Activated CD4-positive, alpha-beta T cell treated with anti-CD3 and anti-CD28 coated beads for 36 hours (primary cell): ENCODE measurements at regions not wholly inside any gene's neighbourhood (a gene's known extent, or its start where the extent isn't known, plus 50 kb on each side); places are given as distances from the start of the nearest gene placed in this dataset.

Experiments used
- ATAC-seq: fragments of 200-7000 bp; cut with Tn5 transposase; one replicate; pipeline ENCODE4 v1.10.0; 2021; ENCODE audit warnings: mild to moderate bottlenecking, moderate library complexity
- CTCF ChIA-PET: fragments of 350-600 bp; sonication (Branson Sonifier 250); formaldehyde crosslinking; loops from one replicate; lab custom pipeline; 2021; ENCODE audit warnings: antibody characterized with exemption; lab: Charles Lee
- POLR2A ChIA-PET: fragments of 350-600 bp; sonication (Branson Sonifier 250); formaldehyde crosslinking; loops from one replicate; lab custom pipeline; 2021; ENCODE audit warnings: antibody characterized with exemption, inconsistent platforms; lab: Charles Lee
- DNase-seq: peaks from one replicate; pipeline ENCODE4 v3.0.0-alpha.2; 2020
- H3K27ac Mint-ChIP-seq: one replicate; pipeline ENCODE4 v1.8.0; 2021; ENCODE audit warnings: mixed read lengths
- H3K27me3 Mint-ChIP-seq: one replicate; pipeline ENCODE4 v1.8.0; 2021; ENCODE audit warnings: mixed read lengths
- H3K36me3 Mint-ChIP-seq: one replicate; pipeline ENCODE4 v1.8.0; 2021; ENCODE audit warnings: low read depth, mixed read lengths
- H3K4me1 Mint-ChIP-seq: one replicate; pipeline ENCODE4 v1.8.0; 2021; ENCODE audit warnings: mixed read lengths
- H3K4me3 Mint-ChIP-seq: one replicate; pipeline ENCODE4 v1.8.0; 2021; ENCODE audit warnings: mild to moderate bottlenecking, moderate library complexity, mixed read lengths
- H3K9me3 Mint-ChIP-seq: one replicate; pipeline ENCODE4 v1.8.0; 2021; ENCODE audit warnings: low read depth, mixed read lengths
- intact Hi-C, 2 experiments: fragments of 100-400 bp; cut with DNase I in 1 of 2; cut with micrococcal nuclease in 1 of 2; formaldehyde crosslinking; loops; one replicate each; pipeline versions ENCODE4 v1.14.2 to v1.15.1; 2022 to 2024; cut with DNase I, micrococcal nuclease

DNA sequence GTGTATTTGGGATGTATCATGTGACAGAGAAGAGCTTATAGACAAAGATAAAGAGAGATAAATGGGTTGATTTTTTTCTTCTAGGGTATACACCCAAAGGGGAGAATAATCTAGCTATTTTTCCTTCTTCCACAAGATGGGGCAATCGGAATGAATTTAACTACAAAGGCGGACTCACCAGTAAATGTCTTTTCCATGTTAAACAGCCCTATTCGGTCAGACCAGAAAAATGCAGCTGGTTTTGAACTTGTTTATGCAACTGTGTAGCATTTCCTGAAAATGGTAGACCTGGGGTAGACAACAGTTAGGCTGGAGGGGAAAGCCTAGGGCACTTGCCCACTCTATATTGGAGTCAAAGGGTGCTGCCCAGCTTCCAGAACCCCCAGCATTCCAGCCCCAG lies 477.1 kb downstream of the TOX3 start:
- Mint-ChIP-seq H3K4me1 (no peaks in the 10 kb centered on the region), H3K27me3 (no peaks in the 10 kb centered on the region), H3K9me3 (peaks cover 7% of the 10 kb centered on the region), H3K4me3 (no peak overlapping the region), H3K27ac (no peak overlapping the region), H3K36me3 (no peaks in the 10 kb centered on the region)
- ATAC-seq (no peak), DNase-seq (no peak)
- ChIA-PET CTCF (interaction anchor here (0.5 kb wide), 1 partner anchor 91 kb away, joined by 3 read pairs; no protein-coding TSS in a partner anchor), POLR2A (no interaction called here)
- intact Hi-C loops, result no loop called here

DNA sequence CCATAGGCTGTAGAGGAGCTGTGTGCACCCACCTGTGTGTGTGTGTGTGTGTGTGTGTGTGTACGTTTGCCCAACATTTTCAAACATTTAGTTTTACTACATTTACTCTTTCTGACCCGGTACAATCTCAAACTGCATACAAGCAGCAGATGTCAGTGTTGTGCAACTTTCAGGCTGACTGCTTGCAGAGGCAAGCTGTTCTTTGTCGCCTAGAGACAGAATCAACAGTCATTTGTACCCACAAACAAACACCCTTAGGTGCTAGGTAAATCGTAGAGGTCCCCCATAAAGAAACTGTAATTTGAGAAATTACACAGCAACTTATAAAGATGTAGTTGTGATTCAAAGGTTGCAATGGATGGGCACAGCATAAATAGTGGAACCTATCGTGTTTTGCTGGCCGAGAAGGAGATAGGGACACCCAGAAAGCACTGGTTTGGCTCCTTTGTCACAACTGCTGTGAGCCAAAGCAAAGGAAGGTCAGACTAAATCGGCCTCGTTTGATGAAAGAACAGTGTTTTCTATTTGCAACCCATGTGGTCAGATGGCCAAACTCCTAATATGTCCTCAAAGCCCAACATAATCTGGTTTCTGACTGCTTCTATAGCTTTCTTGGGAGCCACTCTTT lies 478.4 kb downstream of the TOX3 start:
- POLR2A ChIA-PET, result no interaction called here
- intact Hi-C loops, result no loop called here
- Mint-ChIP-seq H3K4me3 (no peak overlapping the region), H3K9me3 (peaks cover 7% of the 10 kb centered on the region), H3K27ac (no peak overlapping the region), H3K27me3 (no peaks in the 10 kb centered on the region), H3K4me1 (no peaks in the 10 kb centered on the region), H3K36me3 (no peaks in the 10 kb centered on the region)
- DNase-seq (no peak), ATAC-seq (no peak)
- CTCF ChIA-PET, result interaction anchor here (0.6 kb wide), 1 partner anchor 8 kb away, joined by 3 read pairs; no protein-coding TSS in a partner anchor

DNA sequence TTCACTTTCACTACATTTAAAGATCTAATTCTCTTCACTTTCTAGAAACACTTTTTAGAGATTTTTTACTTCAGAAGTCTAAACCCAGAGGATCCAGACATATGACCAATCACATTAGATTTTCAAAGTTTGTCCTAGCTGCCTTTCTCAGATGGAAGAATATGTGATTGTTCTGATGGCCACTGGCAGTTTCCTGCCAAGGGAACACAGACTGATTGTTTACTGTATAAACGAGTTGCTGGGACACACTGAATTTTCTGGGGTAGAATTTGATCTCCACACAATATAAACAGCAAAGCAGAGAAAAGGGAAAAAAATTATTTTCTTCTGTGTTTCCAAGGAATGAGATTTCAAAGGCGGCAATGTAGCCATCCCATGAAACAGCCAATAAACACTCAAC lies 480.0 kb downstream of the TOX3 start:
- H3K4me1 Mint-ChIP-seq, result no peaks in the 10 kb centered on the region
- H3K27ac Mint-ChIP-seq, result no peak overlapping the region
- no peak for ATAC-seq
- DNase-seq, result no peak
- no peaks in the 10 kb centered on the region for H3K27me3 Mint-ChIP-seq
- no peak overlapping the region for H3K4me3 Mint-ChIP-seq
- CTCF ChIA-PET, result no interaction called here
- POLR2A ChIA-PET, result no interaction called here
- H3K36me3 Mint-ChIP-seq, result no peaks in the 10 kb centered on the region
- H3K9me3 Mint-ChIP-seq, result peaks cover 3% of the 10 kb centered on the region
- intact Hi-C loops, result no loop called here

DNA sequence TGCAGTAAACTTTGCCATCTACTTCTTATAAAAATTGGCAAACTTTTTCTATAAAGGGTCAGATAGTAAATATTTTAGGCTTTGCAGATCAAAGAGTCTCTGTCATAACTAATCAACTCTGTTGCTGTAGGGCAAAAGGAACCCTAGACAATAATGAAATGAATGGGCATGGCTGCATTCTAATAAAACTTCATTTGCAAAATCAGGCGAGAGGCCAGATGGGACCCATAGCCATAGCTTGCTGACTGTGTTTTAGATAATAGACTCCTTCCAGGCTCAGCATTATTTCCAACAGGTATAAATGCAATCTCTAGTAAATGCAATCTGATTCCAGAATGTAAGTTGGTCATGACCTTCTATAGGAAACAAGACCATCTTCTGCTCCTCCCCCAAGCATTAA lies 490.7 kb downstream of the TOX3 start:
- Mint-ChIP-seq H3K27me3 (no peaks in the 10 kb centered on the region), H3K9me3 (peaks cover 2% of the 10 kb centered on the region), H3K4me1 (no peaks in the 10 kb centered on the region), H3K36me3 (no peaks in the 10 kb centered on the region), H3K27ac (no peak overlapping the region), H3K4me3 (no peak overlapping the region)
- DNase-seq, result no peak
- intact Hi-C loops, result no loop called here
- ChIA-PET POLR2A (no interaction called here), CTCF (interaction anchor here (0.6 kb wide), 1 partner anchor 17 kb away, joined by 3 read pairs; no protein-coding TSS in a partner anchor)
- ATAC-seq, result no peak

DNA sequence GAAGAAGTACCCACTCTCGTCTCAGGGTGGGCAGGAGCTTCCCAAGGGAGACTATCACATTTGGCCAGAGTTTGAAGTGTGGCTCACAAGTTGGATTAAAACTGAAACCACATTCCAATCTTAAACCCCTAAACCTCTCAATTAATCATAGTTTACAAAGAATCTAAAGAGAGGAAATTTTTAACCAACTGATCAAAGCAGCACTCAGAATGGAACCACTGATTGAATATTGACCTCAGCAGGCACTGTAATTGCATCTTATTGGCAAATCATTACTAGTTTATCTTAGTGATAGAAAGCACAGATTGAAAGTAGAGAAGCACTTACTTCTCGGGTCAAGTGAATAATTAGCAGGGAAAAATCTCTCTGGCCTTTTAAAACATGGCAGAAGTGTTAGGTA lies 491.6 kb downstream of the TOX3 start:
- POLR2A ChIA-PET, result no interaction called here

DNA sequence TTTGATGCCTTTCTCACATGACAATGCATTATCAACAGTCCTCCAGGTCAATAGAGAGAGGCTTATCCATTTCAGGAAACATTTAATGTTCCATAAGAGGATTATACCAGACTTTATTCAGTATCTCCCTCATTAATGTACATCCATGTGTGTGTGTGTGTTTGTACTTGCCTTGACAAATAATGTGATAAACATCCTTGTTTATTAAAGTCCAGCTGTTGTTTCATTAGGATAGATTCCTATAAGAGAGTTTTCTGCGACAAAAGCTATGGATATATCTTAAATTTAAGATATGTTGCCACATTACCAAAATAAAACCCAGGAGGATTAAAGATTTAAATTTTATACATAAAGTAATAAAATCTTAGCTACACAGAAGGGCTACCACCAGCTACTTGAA lies 492.6 kb downstream of the TOX3 start:
- intact Hi-C loops, result no loop called here
- POLR2A ChIA-PET, result no interaction called here
- CTCF ChIA-PET, result no interaction called here

More for the DNA sequence above, 491.6 kb downstream of the TOX3 start:
- peaks cover 2% of the 10 kb centered on the region for H3K9me3 Mint-ChIP-seq
- no peaks in the 10 kb centered on the region for H3K4me1 Mint-ChIP-seq
- DNase-seq (no peak), ATAC-seq (no peak)
- CTCF ChIA-PET, result no interaction called here
- no peaks in the 10 kb centered on the region for H3K27me3 Mint-ChIP-seq
- H3K36me3 Mint-ChIP-seq, result no peaks in the 10 kb centered on the region
- H3K27ac Mint-ChIP-seq, result no peak overlapping the region
- H3K4me3 Mint-ChIP-seq, result no peak overlapping the region
- intact Hi-C loops, result no loop called here

DNA sequence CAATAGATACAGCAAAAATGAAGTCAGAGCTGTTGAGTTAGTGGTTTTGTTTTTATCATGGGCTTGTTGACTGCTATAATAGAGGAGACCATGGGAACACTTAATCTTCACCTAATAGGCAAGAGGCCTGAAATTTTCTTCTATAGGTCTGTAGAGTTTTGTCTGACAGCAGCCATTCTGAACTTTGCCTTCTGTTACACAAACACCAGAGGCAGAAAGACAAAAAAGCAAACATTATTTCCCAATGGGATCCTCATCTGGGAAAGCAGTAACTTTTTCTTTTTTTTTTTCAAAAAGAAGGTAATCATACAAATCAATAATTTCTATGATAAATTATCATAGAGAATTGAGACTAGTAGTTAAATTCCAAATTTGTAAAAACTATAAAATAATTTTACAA lies 494.1 kb downstream of the TOX3 start:
- Mint-ChIP-seq H3K27me3 (no peaks in the 10 kb centered on the region), H3K36me3 (no peaks in the 10 kb centered on the region), H3K4me3 (no peak overlapping the region), H3K27ac (no peak overlapping the region), H3K4me1 (no peaks in the 10 kb centered on the region), H3K9me3 (peaks cover 2% of the 10 kb centered on the region)
- DNase-seq (no peak), ATAC-seq (no peak)
- intact Hi-C loops, result no loop called here
- ChIA-PET POLR2A (no interaction called here), CTCF (no interaction called here)

More for the DNA sequence above, 492.6 kb downstream of the TOX3 start:
- no peaks in the 10 kb centered on the region for H3K36me3 Mint-ChIP-seq
- no peak overlapping the region for H3K27ac Mint-ChIP-seq
- no peaks in the 10 kb centered on the region for H3K4me1 Mint-ChIP-seq
- ATAC-seq (no peak), DNase-seq (no peak)
- no peaks in the 10 kb centered on the region for H3K27me3 Mint-ChIP-seq
- no peak overlapping the region for H3K4me3 Mint-ChIP-seq
- H3K9me3 Mint-ChIP-seq, result peaks cover 2% of the 10 kb centered on the region

DNA sequence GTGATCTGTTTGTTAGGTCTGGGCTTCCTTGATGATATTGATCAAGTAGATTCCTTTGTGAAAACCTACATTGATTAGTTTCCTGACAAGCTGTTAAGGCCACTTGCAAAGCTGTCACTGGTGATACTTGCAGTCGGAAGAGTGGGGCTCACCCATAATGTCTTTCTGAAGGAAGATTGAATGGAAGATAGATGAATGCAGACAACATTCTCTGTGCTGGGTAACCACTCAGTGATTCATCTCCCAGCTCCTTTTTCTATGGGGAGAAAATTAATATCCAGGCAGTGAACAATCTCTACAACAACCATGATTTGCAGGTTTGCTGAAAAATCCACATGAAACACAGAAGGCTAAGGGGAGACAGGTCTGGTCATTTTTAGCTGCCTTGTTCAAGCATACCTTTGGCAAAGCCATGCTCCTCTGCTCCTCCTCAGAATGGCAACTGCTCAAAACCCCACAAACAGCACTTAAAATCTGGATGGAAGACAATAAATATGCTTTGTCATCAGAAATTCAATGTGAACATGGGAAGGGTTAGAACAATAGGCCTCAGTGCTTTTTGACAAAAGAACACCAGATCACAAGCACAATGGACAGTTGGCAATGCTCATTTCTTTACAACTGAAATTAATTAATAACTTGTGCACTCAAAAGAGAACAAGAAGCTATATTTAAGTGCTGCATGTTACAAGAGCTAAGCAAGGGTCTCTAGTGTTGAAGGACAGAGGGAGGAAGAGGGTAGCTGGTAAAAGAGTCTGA lies 495.4 kb downstream of the TOX3 start:
- Mint-ChIP-seq H3K9me3 (peaks cover 2% of the 10 kb centered on the region), H3K27me3 (no peaks in the 10 kb centered on the region), H3K36me3 (no peaks in the 10 kb centered on the region), H3K27ac (no peak overlapping the region), H3K4me1 (no peaks in the 10 kb centered on the region), H3K4me3 (no peak overlapping the region)
- ATAC-seq (no peak), DNase-seq (no peak)
- POLR2A ChIA-PET, result no interaction called here
- intact Hi-C loops, result no loop called here
- CTCF ChIA-PET, result no interaction called here

DNA sequence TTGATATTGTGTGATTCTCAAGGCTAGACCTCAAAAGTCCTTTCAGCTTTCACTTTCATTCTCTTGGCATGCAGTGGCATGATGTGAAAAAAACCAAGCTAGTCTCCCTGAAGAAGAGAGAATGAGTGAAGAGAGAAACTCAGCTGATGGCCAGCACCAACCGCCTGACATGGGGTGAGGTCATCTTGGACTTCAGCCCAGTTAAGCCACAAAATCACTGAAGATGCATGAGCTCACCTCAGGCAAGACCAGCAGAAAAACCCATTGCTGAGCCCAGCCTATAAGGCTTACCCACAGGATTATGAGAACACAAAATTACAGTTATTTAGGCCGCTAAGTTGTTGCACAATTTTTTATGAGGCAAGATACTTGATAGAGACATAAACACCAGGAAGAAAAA lies 496.5 kb downstream of the TOX3 start:
- ATAC-seq, result no peak
- Mint-ChIP-seq H3K27me3 (no peaks in the 10 kb centered on the region), H3K9me3 (peaks cover 2% of the 10 kb centered on the region), H3K36me3 (no peaks in the 10 kb centered on the region), H3K4me1 (no peaks in the 10 kb centered on the region), H3K4me3 (no peak overlapping the region), H3K27ac (no peak overlapping the region)
- ChIA-PET POLR2A (no interaction called here), CTCF (interaction anchor here (0.7 to 0.8 kb wide), 2 partner anchors 9 to 566 kb away, joined by 3 read pairs; no protein-coding TSS in a partner anchor)
- no peak for DNase-seq
- intact Hi-C loops, result no loop called here

DNA sequence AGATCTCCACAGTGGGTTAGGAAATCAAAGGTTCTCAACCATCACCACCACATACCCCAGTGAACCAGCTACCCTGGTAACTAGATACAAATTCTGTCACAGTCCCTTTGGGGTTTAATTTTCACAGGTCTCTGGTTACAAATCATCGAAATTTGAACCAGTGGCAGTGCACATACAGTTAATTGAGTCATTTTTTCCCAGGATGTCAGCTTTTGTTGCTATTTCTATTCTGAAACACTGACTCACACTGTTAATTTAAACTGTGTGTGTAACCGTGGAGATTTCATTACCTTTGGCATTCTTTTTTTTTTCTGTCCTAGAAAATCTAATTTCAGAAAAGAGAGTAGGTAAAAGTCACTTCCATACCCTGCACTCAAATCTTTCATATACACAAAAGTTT lies 511.5 kb downstream of the TOX3 start:
- H3K36me3 Mint-ChIP-seq, result no peaks in the 10 kb centered on the region
- POLR2A ChIA-PET, result no interaction called here
- CTCF ChIA-PET, result no interaction called here
- no peak for DNase-seq
- no peaks in the 10 kb centered on the region for H3K27me3 Mint-ChIP-seq
- H3K4me1 Mint-ChIP-seq, result no peaks in the 10 kb centered on the region
- no peak overlapping the region for H3K4me3 Mint-ChIP-seq
- H3K27ac Mint-ChIP-seq, result no peak overlapping the region
- intact Hi-C loops, result no loop called here
- no peak for ATAC-seq
- H3K9me3 Mint-ChIP-seq, result peaks cover 8% of the 10 kb centered on the region

DNA sequence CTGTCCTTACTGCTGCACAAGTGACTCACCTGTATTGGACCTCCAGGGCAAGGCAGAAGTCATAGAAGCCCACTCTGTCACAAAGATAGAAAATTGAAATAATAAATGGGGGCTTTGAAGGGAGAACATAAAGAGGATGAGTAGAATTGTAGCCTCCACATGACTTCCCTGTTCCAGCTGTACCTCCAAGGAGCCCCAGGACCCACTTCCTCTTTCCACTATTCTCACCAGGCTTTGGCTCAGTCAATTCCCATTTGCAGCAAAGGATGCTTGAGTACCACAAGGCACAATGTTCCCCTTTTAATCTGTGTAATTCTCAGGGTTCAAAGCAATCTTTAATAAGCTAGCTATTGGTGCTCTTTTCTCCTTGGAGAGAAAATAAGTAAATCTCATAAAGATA lies 512.1 kb downstream of the TOX3 start:
- no peak for DNase-seq
- Mint-ChIP-seq H3K36me3 (no peaks in the 10 kb centered on the region), H3K27me3 (no peaks in the 10 kb centered on the region), H3K9me3 (peaks cover 8% of the 10 kb centered on the region), H3K4me1 (no peaks in the 10 kb centered on the region), H3K27ac (no peak overlapping the region), H3K4me3 (no peak overlapping the region)
- intact Hi-C loops, result no loop called here
- CTCF ChIA-PET, result no interaction called here
- ATAC-seq, result no peak
- POLR2A ChIA-PET, result no interaction called here

DNA sequence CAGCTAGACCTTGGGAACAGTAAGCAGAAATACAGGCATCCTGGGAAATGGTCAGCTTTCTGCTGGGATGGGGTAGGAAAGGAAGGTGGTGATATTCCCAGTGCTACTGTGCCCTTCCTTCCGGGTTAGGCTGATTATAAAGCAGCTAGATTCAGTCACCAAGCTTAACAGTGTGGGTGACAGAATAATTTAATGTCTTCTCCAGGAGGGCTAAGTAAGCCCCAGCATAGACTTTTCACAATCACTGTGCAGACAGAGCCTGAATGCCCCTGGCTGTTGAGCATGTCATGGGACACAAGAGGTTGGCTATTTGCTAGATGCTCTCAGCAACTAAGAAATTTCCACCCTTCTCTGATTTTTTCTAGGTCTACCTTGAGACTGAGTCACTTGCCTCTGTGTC lies 513.0 kb downstream of the TOX3 start:
- H3K4me3 Mint-ChIP-seq, result no peak overlapping the region
- H3K9me3 Mint-ChIP-seq, result peaks cover 8% of the 10 kb centered on the region
- no peaks in the 10 kb centered on the region for H3K36me3 Mint-ChIP-seq
- no peak overlapping the region for H3K27ac Mint-ChIP-seq
- no peak for DNase-seq
- no peak for ATAC-seq
- intact Hi-C loops, result no loop called here
- no peaks in the 10 kb centered on the region for H3K27me3 Mint-ChIP-seq
- ChIA-PET POLR2A (no interaction called here), CTCF (no interaction called here)
- no peaks in the 10 kb centered on the region for H3K4me1 Mint-ChIP-seq
